Fibroblast of skin of scalp (primary cell): ENCODE measurements at regions not wholly inside any gene's neighbourhood (a gene's known extent, or its start where the extent isn't known, plus 50 kb on each side); places are given as distances from the start of the nearest gene placed in this dataset.

Experiments used
- DNase-seq: peaks from one replicate; pipeline ENCODE4 v3.0.0-alpha.2; 2013

DNA sequence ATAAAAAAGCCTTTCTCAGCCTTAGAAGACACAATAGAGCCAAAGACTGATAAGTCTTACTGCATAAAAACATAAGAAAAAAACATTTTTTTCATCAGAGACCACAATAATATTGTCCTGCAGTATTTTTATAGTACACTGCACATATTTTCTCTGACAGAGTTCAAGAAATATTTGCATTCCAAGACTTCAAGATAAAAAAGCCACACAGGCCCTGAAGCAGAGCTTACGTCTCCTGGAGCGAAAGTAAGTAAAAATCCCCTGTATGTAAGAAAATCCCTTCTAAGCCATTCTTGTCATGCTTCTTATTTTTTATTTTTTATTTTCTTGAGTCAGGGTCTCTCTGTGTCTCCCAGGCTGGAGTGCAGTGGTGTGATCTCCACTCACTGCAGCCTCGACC lies 755.9 kb downstream of the LIG4 start:
- DNase-seq, result peak; percentile 40

DNA sequence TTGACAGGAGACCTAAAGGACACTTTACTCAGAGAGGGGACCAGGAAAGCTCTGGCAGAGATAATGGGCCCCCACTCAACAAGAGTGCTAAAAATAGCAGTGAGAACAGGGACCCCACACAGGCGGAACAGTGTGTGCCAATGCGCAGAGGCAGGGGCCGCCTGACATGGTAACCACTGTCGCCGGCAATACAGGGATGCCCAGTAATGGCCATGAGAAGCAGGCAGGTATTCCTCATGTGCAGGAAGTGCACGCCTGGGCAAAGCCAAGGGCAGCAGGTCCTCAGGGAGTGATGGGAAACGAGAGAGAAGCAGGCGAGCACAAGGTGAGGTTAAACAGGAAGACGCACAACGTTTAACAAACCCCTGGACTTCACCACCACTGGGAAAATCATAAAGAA lies 757.1 kb downstream of the LIG4 start:
- no peak for DNase-seq

DNA sequence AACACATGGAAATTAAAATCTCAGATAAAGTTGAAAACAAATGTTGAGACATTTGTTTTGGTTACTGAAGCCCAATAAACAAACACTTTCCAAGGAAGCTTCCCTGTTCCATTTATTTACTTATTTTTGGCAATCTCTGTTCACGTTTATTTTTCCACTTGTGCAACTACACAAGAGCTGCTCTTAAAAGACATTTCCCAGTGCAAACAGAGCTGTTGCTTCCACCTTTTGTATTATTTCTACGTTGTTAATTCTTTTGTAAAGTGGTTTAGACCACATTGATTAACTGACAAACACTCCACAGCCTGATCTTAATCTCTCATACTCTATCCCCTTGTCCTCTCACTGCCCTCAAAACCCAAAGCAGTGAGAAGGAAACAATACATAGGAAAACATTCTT lies 757.6 kb downstream of the LIG4 start:
- DNase-seq, result no peak

DNA sequence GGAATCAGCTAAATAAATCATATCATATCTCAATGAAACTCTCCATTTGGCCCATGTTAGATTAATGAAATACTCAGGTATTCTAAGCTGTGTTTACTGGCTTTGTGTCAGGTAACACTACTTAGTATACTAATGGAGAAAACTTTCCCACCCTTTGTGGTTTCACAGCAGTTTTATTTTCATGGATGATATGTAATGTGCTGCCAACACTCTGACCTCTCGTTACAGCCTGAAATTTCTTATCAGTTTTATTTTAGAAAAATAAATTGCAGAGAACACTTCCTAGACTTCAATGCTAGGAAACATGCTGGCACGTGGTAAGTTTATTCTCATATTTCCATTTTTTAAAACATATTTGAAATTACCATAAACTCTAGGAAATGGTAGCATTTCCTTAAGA lies 758.9 kb downstream of the LIG4 start:
- DNase-seq, result no peak

DNA sequence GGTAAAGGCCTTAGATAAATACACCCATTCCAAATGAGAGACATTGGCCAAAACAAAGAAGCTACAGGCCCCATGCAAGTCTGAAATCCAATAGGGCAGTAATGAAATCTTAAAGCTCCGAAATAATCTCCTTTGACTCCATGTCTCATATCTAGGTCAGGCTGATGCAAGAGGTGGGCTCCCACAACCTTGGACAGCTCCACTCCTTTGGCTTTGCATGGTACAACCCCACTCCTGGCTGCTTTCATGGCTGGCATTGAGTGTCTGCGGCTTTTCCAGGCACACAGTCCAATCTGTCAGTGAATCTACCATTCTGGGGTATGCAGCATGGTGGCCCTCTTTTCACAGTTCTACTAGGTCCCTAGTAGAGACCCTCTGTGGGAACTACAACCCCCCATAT lies 762.5 kb downstream of the LIG4 start:
- no peak for DNase-seq

DNA sequence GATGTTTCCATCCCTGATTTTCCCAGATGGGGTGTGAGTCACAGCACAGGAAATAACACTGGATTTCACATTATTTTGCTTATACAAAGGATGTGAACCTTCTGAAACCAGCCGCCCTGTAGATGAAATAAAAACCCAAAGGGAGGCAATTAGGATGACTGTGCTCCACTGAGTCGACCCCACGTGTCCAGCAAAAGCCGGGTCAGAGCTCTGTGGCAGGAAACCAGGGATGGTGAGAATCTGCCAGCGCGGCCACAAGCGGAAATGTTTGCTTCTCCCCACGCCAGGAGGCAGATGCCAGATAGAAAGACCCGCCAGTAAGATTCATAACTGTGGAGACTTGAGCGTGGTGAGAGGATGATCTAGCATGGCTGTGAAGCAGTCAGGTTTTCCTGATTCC lies 764.4 kb downstream of the LIG4 start:
- DNase-seq, result peak; percentile 86

DNA sequence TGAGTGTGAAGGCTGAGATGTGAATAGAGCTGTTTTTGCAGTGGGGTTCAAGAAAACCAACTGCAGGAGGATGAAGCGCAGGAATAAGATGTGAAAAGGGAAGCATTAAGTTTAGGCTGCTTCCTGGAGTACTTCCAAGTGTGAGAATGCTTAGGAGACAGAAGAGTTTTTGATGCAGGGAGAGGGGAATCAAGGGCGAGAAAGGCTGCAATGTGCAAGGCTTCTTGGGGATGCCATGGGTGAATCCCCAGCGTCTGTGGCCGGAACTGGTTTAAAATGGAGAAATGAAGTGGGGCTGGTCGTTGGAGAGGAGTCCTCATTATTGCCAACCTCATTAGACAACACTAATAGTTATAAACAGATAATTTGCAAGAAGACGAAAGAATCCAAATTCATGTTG lies 764.9 kb downstream of the LIG4 start:
- no peak for DNase-seq

DNA sequence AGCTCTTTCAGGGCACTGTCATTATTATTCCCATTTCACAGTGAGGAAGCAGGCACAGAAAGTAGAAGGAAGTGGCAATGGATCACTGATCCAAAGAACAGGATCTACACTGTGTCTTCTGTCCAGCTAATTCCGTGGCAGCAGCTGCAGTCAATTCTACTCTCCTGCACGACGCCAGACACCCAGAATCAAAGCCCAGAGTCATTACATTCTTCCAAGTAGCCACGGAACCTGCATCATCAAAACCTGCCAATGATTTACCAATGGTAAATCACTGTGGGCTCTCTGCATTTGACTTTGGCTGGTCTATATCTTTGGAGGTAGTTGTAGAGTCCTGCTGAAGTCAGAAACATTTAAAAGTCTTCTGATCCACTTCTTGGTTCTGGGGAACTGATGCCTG lies 767.7 kb downstream of the LIG4 start:
- DNase-seq, result no peak

DNA sequence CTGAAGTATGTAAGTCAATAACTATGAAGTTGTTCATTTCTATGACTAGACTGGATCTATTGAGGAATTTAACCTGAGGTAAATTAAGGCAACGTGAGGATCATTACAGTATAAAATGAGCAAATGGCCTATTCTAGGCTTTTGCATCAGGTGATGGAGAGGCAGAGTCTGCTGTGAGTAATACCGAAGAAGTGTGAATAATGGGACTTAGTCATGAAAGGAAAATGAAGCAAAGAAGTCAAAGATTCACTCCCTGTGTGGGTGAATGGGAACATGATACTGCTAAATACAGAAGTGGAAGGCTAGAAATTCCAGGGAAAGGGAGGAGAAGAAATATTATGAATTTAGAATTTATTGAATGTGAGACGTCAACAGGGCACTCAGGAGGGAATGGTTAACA lies 774.1 kb downstream of the LIG4 start:
- DNase-seq, result peak; percentile 36

DNA sequence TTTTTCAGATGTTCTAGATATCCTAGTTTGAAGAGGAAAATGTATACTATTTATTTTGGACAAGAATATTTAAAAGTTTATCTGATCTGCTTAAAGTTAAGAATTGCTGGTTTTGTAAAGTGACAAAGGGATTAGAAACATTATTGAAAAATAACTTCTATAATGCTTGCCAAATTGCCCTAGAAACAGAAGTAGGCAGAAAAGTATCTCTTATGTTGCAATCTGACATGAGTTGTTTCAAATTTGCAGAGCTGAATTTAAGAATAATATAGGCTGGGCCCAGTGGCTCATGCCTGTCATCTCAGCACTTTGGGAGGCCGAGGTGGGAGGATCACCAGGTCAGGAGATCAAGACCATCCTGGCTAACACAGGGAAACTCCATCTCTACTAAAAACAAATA lies 777.1 kb downstream of the LIG4 start:
- DNase-seq, result no peak

DNA sequence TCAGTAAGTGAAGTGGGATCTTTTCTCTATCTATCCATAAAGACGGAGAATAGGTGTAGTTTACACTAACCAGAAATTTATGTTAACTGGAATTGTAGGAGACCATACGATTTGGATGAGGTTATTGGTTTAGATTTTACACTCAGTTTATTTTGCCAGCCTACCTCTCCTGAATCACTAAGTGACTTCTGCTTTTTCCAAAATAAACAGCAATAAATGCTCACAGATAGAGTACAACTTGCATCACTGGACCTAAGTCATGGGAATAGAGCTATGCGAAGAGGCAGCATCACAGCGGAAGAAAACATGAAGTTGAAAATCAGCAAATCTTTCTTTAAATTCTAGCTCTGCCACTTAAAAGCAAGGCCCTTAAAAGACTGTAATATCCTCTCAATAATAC lies 781.0 kb downstream of the LIG4 start:
- no peak for DNase-seq

DNA sequence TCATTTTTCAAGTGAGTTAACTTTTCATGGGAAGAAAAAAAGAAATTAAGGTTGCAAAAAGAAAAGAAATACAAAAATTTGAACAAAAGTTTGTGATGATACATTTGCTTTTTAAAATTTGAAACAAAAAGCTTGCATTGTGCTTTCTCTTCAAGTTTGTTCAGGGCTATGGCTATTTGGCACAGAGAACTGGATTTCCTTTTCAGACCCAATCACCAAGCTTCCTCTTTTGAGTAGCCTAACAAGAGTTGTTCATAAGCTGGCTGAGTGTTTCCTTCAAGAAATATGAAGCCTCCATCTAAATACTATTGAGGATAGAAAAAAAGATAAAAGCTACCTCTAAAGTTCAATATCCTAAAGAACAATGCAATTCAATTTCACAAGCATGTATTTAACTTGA lies 787.8 kb downstream of the LIG4 start:
- no peak for DNase-seq

DNA sequence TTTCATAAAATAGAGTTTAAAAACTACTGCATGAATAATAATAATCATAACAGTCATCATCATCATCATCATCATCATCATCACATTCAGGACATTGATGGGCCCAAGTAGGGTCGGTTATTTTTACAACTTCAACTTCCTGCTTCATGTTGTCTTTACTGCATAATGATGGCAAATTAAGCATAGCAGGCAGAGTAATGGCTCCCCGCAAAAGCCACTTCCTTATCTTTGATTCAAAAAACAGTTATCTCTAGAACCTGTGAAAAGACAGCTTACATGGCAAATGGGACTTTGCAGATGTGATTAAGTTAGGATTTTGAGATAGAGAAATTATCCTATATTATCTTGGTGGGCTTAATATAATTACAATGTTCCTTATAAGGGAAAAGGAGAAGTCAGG lies 792.9 kb downstream of the LIG4 start:
- DNase-seq, result no peak

DNA sequence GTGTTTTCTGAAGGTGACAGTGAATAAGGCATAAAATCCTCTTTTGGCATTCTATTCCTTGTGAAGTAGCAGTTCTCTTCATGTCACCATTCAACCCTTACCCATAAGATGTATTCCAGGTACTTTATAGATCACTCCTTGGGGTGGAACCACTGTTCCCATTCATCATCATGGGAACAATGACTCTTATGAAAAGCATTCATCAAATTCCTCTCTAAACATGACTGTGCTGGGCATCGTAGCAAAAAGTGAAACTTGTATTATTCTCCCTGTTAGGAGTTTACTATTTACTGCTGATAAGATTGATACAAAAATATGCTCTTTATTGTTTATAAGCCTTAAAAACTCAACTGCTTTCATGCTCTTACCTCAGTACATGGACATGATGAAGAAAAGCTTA lies 793.4 kb downstream of the LIG4 start:
- DNase-seq, result no peak

DNA sequence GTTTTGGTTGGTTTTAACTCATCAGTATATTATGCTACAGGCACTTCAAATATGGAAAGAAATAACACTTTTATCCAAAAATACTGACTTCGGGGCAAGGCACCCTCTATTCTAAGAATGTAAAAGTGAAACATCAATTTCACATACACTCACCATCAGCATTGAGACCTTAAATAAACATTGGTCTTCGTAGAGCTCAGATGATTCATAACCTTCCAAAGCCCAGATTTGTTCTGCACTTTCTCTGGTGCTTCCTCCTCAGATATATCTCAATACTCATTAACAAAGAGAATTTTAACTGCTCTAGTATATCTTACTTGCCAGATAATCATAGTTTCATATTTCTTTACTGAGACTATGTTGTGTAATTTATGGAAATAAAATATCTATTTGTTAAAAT lies 794.3 kb downstream of the LIG4 start:
- no peak for DNase-seq

DNA sequence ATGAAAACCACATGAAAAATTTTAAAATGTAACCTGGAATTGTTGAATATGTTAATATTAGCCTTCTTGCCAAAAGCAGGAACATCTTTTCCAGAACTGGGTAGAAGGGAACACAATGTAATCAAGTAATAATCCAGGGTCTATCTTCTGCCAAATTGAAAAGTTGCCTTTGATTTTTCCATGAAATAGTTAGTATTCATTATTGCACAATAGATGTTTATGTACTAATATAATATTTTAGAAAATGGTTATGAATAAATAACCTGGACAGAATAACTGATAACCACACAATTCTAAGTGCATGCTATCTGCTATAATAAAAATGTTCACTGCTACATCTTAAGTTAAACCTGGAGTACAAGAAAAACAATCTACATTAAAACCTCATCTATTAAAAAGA lies 802.3 kb downstream of the LIG4 start:
- no peak for DNase-seq

DNA sequence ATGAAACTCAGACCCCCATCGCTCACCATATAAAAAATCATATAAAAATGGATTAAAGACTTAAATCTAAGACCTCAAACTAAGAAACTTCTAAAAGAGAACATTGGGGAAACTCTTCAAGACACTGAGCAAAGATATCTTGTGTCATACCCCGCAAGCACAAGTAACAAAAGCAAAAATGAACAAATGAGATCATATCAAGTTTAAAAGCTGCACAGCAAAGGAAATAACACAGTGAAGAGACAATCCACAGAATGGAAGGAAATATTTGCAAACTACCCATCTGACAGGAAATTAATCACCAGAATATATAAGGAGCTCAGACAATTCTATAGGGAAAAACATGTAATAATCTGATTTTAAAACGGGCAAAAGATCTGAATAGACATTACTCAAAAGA lies 808.3 kb downstream of the LIG4 start:
- DNase-seq, result no peak

DNA sequence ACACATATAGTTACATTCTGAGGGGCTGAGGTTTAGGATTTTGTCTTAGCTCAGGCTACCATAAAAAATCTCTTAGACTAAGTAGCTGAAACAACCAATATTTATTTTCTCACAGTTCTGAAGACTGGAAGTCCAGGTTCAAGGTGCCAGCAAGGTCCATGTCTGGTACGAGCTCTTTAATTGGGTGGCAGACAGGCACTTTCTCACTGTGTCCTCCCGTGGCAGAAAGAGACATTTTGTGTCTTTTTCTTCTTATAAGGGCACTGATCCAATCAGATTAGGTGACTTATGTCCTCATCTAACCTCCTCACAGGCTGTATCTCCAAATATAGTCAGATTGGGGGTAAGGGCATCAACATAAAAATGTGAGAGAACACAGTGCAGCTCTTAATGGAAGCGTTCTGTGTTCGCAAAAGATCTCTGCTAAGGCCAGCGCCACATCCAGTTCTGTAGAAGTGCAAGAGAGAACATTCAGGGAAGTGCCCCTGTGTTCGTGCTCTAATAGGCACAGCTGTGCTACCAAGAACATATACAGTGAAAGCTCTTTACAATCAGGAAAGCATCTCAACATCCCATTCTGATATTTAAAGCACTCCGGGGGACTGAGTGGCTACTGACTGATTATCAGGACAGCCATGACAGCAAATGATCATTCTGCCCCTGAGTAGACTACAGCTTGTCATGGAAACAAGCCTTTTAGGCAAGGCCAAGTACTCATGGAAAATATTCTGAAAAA lies 819.2 kb downstream of the LIG4 start:
- DNase-seq, result no peak

DNA sequence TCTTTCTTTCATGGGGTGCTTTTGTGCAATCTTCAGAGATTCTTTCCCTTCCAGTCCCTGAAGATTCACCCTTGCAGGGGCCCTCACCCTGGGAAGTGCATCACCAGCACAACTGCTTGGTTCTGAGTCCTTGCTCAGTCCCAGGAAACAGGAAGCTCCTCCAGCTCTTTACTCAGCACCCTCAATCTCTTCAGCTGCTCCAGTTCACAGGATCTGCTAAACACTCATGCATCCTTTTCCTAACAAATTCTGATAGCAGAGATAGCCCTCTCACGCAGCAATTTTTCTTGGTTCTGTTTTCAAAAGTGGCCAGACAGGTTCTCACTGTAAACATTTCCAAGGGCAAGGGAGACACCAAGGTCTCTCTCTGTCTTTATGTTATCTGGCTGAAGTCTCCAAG lies 823.1 kb downstream of the LIG4 start:
- no peak for DNase-seq

DNA sequence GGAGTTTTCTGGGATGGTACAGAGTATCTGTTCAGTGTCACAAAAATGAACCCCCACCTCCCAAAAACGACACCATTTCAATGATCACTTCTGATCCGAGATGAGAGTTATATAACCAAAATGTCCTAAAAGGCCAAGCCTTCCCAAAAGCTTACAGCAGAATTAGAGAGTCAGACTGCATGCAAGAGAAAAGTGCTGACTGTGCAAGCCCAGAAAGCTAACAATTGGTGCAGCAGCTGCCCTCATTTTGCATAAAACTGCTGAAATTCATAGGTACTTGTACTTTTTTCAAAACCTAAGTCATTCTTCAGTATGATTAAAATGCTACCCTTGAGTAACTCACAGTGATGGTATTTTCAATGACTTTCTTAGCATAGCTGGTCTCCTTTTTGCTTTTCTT lies 819.6 kb upstream of the ARGLU1 start:
- DNase-seq, result no peak

DNA sequence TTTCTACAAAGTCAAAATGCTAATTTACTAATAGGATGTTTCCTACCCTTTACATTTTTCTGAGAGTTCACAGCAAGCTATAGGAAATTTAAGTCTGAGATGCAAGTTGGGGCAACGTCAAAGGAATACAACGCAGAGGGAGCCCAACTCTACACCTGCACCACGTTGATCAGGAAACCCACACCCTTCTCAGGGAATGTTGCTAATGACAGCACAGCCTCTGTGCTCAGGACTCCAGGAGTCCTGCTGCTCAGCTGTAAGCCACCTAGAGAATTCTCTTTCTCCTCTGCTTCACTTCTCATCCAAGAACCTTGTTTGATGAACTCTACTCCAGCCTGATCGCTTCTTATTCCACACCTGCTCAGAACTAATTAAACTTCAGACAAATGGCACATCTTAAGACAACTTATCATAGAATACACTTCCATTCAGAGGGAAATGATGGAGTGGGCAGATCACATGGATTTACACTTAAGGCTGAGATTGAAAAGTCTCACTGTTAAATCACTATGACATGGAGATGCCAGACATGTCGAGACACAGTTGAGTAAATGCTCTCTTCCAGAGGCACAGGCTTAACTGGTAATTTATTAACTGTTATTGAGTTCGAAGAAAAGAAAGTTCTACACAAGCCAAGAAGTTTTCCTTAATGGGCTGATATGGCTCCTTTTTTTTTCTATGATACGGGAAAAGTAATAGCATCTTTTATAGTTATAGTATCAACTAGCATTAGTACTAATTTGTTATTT lies 811.6 kb upstream of the ARGLU1 start:
- DNase-seq, result no peak

DNA sequence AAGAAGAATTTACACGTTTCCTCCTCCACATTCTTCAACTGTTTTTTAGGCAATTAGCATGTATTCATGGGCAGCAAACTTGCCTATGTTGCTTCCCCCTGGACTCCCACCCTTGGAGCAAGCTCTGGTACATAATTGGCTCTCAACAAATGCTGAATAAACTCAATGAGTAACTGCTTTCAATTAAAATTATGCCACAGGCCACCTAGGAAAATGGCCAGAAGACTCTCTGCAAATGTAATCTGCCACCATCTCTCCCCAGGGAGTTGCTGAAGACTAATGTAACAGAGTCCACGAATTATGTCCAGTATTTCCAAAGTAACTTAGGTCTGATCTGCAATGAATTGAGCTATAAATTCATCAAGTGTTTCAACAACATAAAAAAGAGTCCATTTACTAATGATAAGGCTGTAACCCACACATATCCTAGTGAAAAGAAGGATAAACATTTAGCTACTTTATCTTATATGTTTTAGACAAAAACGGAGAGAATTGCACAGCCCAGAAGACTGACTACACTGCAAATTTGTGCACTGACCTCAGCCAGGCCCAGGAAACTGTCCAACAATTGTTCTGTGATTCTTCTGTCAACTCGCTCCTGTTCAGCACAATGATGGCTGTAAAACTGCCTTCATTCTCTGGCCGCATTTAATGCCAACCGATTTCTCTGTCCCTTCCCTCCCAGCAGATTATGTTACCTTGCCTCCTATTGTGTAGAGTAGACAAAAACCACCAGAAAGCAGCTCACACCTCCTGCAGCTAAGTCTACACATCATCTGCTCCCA lies 808.6 kb upstream of the ARGLU1 start:
- DNase-seq, result no peak

DNA sequence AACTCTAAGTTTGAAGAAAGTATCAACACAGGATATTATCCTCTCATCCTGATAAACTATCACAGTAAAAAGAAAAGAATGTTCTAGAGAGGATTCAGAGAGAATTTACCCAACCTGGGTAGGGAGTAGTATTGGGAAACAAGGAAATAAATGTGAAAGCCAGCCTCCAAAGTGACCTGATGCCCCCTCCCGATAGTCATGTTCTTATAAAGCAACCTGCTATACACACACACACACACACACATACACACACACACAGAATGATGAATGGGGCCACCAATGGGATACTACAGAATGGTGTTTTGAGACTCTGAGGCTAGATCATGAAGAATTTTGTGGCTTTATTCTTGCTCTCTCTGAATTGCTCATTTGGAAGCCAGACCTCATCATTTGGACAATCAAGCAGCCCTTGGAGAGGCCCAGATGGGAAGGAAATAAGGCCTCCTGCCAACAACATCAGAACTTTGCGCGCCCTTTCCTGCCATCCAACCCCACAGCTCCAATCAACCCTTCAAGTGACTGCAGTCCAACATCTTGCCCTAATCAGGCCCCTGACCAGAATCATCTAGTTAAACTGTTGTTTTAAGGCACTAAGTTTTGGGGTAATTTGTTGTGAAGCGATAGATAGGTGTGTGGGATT lies 807.9 kb upstream of the ARGLU1 start:
- DNase-seq, result no peak
